Right atrium auricular region (tissue), 2 donors: ENCODE measurements at regions not wholly inside any gene's neighbourhood (a gene's known extent, or its start where the extent isn't known, plus 50 kb on each side); places are given as distances from the start of the nearest gene placed in this dataset.

Experiments used
- DNase-seq: peaks from one replicate; pipeline ENCODE4 v3.0.0-alpha.2; 2019; ENCODE audit warnings: low spot score
- H3K27ac ChIP-seq, 2 donors: fragments of 200-600 bp; sonication (generic); 1 replicate in 1 of 2; 2 replicates in 1 of 2; pipeline ENCODE4 v1.5.1; 2016 to 2019
- H3K27me3 ChIP-seq, 2 donors: fragments of 200-600 bp; sonication (generic); one replicate each; pipeline versions ENCODE4 v1.5.1 to v1.6.0; 2017 to 2019
- H3K36me3 ChIP-seq: fragments of 200-600 bp; sonication (generic); one replicate; pipeline ENCODE4 v1.5.1; 2016
- H3K4me1 ChIP-seq, 2 donors: fragments of 200-600 bp; sonication (generic); one replicate each; pipeline versions ENCODE4 v1.5.1 to v1.6.0; 2017 to 2019
- H3K4me3 ChIP-seq, 2 donors: fragments of 200-600 bp; sonication (generic); 1 replicate in 1 of 2; 2 replicates in 1 of 2; pipeline ENCODE4 v1.5.1; 2017 to 2019; ENCODE audit warnings: mild to moderate bottlenecking in 1 of 2, moderate library complexity in 1 of 2
- H3K9me3 ChIP-seq, 2 donors: fragments of 200-600 bp; sonication (generic); one replicate each; pipeline ENCODE4 v1.5.1; 2019
- TF ChIP-seq, protein P1 (sequence below), 2 donors: fragments of 200-600 bp; sonication (generic); IDR thresholded peaks; one replicate each; pipeline ENCODE4 v1.5.1; 2019; ENCODE audit warnings: antibody characterized with exemption in 2 of 2

DNA sequence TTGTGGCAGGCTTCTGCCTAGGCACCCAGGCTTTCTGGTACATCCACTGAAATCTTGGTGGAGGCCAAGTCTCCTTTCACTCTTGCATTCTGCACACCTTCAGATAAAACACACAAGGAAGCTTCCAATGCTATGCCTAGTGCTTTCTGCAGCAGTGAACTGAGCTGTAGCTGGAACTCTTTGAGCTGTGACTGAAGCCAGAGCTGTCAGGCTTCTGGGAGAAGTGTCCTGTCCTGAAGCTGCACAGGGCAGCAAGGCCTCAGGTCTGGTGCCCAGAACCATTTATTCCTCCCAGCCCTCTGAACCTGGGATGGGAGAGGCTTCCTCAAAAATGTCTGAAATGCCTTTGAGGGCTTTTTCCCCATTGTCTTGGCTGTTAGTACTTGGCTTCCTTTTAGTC is 941.7 kb downstream of the LRFN5 start:
- Histone ChIP-seq H3K4me1 (no peaks in the 10 kb centered on the region), H3K27ac (no peak overlapping the region), H3K9me3 (peaks cover 0 to 5% of the 10 kb centered on the region in 2 donors), H3K36me3 (no peaks in the 10 kb centered on the region), H3K27me3 (no peaks in the 10 kb centered on the region), H3K4me3 (no peak overlapping the region)
- TF ChIP-seq, protein P1, sequence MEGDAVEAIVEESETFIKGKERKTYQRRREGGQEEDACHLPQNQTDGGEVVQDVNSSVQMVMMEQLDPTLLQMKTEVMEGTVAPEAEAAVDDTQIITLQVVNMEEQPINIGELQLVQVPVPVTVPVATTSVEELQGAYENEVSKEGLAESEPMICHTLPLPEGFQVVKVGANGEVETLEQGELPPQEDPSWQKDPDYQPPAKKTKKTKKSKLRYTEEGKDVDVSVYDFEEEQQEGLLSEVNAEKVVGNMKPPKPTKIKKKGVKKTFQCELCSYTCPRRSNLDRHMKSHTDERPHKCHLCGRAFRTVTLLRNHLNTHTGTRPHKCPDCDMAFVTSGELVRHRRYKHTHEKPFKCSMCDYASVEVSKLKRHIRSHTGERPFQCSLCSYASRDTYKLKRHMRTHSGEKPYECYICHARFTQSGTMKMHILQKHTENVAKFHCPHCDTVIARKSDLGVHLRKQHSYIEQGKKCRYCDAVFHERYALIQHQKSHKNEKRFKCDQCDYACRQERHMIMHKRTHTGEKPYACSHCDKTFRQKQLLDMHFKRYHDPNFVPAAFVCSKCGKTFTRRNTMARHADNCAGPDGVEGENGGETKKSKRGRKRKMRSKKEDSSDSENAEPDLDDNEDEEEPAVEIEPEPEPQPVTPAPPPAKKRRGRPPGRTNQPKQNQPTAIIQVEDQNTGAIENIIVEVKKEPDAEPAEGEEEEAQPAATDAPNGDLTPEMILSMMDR (IDR thresholded peaks at IDR 0.05), result no peak
- no peak for DNase-seq

DNA sequence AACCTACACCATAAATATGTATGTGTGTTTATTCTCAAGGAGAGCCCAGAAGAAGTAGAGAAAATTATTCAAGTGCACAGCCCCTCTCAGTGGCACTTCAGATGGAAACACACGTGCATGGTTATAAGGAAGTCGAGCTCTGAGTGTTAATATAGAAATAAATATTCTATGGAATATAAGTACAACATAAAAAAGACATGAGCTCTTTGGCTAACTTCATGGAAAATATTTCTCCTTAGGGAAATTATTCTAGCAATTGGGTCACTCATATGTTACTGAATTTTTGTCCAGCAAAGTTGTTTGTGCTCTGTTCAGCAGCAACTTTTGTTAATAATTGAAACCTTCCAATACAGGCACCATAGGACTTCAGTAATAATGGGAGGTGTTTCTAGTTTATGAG is 939.0 kb downstream of the LRFN5 start:
- DNase-seq, result no peak
- H3K27ac ChIP-seq, result no peak overlapping the region
- peaks cover 0 to 5% of the 10 kb centered on the region in 2 donors for H3K9me3 ChIP-seq
- no peaks in the 10 kb centered on the region for H3K27me3 ChIP-seq
- no peaks in the 10 kb centered on the region for H3K36me3 ChIP-seq
- TF ChIP-seq, protein P1 (IDR thresholded peaks at IDR 0.05), result no peak
- no peaks in the 10 kb centered on the region for H3K4me1 ChIP-seq
- no peak overlapping the region for H3K4me3 ChIP-seq

DNA sequence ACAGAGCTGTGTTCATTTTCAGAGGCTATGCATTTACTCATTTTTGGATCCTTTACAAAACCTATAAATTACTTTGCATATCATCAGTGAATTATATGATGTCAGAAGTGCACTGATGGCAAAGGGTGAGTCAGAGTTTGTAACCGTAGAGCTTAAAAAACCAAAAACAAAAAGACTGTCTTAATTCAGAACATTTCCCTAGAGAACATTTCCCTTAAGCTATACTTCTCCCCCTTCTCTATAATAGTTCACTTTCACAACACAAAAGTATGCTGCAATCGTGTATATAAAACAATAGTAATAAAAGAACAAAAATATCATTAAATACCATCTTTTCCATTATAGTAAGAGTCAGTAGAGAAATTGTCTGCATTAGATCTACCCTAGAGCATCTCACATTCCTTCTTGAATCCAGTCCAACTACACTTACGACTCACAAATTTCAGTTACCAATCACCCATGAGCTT is 934.9 kb downstream of the LRFN5 start:
- DNase-seq, result no peak
- Histone ChIP-seq H3K4me1 (no peaks in the 10 kb centered on the region), H3K27ac (no peak overlapping the region), H3K36me3 (no peaks in the 10 kb centered on the region), H3K27me3 (no peaks in the 10 kb centered on the region), H3K9me3 (no peaks in the 10 kb centered on the region), H3K4me3 (no peak overlapping the region)
- TF ChIP-seq, protein P1 (IDR thresholded peaks at IDR 0.05), result no peak

DNA sequence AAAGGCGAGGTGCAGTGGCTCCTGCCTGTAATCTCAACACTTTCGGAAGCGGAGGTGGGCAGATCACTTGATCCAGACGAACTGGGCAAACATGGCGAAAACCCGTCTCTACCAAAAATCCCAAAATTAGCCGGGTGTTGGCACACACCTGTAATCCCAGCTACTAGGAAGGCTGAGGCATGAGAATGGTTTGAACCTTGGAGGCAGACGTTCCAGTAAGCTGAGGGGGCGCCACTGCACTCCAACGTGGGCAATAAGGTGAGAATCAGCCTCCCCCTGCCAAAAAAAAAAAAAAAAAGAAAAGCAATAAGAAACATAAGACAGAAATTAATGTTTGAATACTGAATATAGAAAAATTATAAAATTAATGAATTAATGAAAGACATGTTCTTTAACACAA is 928.7 kb downstream of the LRFN5 start:
- Histone ChIP-seq H3K27ac (no peak overlapping the region), H3K27me3 (no peaks in the 10 kb centered on the region), H3K4me3 (no peak overlapping the region), H3K9me3 (no peaks in the 10 kb centered on the region), H3K4me1 (no peaks in the 10 kb centered on the region), H3K36me3 (no peaks in the 10 kb centered on the region)
- TF ChIP-seq, protein P1 (IDR thresholded peaks at IDR 0.05), result no peak
- DNase-seq, result no peak

DNA sequence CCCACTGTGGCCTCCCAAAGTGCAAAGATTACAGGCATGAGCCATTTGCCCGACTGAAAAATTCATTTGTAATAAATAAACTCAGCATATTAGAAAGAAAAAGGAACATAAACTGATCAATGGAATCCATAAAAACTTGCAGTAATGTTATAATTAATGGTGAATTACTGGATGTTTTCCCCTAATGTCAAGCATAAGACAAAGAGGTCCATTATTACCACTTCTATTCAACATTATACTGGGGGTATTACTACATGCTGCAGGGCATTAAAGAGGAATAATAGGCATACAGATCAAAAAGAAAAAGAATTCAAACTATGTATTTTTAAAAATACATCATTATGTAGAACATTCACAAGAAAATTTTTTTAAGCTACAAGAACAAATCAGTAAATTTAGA is 926.8 kb downstream of the LRFN5 start:
- TF ChIP-seq, protein P1 (IDR thresholded peaks at IDR 0.05), result no peak
- no peaks in the 10 kb centered on the region for H3K4me1 ChIP-seq
- no peak overlapping the region for H3K27ac ChIP-seq
- no peaks in the 10 kb centered on the region for H3K27me3 ChIP-seq
- H3K9me3 ChIP-seq, result no peaks in the 10 kb centered on the region
- no peaks in the 10 kb centered on the region for H3K36me3 ChIP-seq
- no peak for DNase-seq
- H3K4me3 ChIP-seq, result no peak overlapping the region

DNA sequence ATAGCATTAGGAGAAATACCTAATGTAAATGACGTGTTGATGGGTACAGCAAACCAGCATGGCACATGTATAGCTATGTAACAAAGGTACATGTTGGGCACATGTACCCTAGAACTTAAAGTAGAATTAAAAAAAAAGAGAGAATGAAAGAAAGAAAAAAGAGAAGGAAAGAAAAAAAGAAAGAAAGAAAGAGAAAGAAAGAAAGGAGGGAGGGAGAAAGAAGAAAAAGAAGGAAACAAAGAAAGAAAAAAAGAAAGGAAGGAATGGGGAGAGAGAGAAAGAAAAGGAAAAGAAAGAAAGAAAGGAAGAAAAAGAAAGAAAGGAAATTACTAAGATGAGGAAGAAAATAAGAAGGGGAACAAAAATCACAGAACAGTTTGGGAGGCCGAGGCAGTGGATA is 925.5 kb downstream of the LRFN5 start:
- H3K4me3 ChIP-seq, result no peak overlapping the region
- no peak for DNase-seq

More for the DNA sequence above, 925.5 kb downstream of the LRFN5 start:
- no peak overlapping the region for H3K27ac ChIP-seq
- TF ChIP-seq, protein P1 (IDR thresholded peaks at IDR 0.05), result no peak
- no peaks in the 10 kb centered on the region for H3K9me3 ChIP-seq
- no peaks in the 10 kb centered on the region for H3K36me3 ChIP-seq
- H3K27me3 ChIP-seq, result no peaks in the 10 kb centered on the region
- no peaks in the 10 kb centered on the region for H3K4me1 ChIP-seq
